Stimulated activated CD8-positive, alpha-beta memory T cell treated with anti-CD3 and anti-CD28 coated beads, Interleukin-12 subunit alpha, Interleukin-12 subunit beta, amount 100 ng/mL, for 24 hours (primary cell): ENCODE measurements at regions not wholly inside any gene's neighbourhood (a gene's known extent, or its start where the extent isn't known, plus 50 kb on each side); places are given as distances from the start of the nearest gene placed in this dataset.

Source experiments
- DNase-seq: peaks from one replicate; pipeline ENCODE4 v3.0.0-alpha.2; 2020; ENCODE audit errors: extremely low read depth

GRCh38 chr10:4691301-4691700 is 134.7 kb upstream of the AKR1E2 start:
- no peak for DNase-seq

DNA sequence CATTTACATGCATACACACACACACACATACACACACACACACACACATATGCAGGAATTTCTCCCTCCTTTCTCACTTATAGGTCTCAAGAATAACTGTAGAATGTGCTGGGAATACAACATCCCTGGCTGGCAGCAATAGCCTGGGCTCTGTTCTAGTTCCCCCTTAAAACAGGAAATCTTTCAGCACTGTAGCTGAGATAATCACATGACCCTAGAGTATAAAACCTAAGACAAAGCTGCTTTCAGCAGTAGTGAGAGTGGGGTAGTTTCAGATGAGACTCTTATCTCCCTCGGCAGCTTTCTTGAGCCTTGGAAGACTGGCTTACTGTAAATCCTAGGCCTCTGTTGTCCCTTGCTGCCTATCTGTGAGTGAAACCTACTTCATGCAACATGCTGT is 137.4 kb upstream of the AKR1E2 start:
- DNase-seq, result no peak

DNA sequence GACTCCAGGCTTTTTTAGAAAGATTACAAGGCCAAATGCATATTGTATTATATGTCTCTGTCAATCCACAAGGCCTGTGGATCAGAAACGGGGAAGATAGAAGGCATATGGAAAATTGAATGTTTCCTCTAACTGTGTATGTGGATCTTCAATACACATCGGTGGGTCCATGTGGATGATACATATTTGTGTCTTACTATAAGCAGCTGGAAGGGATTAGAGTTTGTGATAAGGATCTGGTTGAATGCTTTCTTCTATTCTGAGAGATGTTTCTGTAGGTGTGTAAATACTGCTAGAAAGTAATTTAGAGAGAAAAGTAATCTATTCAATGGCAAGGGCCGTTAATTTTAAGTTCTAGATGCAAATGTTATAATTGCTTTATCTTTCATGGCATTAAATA is 137.8 kb upstream of the AKR1E2 start:
- no peak for DNase-seq

DNA sequence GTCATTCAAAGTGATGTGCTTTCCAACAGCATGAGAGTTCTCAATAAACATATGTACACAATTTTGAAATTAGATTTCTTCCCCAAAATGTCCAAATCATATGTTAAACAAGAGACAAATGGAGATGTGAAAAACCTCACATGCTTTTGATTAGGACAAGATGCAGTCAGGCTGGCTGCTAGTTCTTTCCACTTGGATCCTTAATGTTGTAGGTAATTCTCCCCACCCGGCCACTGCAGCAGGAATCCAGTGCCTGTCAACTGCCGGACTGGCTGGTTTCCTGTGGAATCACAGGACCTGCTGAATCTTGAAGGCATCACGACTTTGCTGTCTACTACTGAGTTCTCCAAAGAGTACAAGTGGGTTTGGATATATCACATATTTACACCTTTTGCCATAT is 138.6 kb upstream of the AKR1E2 start:
- DNase-seq, result no peak

DNA sequence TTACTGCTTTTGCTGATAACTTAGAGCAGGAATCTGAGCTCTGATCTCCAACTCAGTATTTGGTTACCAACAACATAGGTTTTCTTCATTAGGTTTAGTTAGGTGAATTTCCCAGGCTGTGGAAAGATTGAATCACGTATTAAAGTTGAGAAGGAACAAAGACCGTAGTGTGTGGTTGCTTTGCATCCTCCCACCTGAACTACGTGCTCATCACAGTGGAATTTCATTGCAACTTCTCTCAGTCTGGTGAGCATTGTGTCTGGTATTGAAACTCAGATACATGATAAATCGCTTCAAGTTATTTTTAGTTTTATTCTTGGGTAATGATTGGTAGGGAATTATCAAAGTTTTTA is 139.4 kb upstream of the AKR1E2 start:
- no peak for DNase-seq

- no peak for DNase-seq
Measured at GRCh38 chr10:4685904-4686643, 139.9 kb upstream of the AKR1E2 start.

- no peak for DNase-seq
Measured at GRCh38 chr10:4685491-4685890, 140.5 kb upstream of the AKR1E2 start.

- no peak for DNase-seq
Measured at GRCh38 chr10:4684434-4684833, 141.6 kb upstream of the AKR1E2 start.

DNA sequence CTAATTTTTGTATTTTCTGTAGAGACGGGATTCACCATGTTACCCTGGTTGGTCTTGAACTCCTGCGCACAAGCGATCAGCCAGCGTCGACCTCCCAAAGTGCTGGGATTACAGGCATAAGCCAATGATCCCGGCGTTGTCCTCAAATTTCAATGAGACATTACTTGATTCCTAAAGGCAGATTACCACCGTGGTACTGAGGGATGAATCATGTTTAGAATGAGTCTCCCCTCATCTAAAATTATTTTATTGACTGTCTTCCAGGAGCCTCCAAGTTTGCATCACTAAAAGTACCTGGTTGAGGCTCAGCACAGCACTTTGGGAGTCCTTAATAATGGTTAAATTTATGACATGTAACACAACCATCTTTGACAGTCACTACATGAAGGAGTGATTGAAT is 142.2 kb upstream of the AKR1E2 start:
- no peak for DNase-seq

DNA sequence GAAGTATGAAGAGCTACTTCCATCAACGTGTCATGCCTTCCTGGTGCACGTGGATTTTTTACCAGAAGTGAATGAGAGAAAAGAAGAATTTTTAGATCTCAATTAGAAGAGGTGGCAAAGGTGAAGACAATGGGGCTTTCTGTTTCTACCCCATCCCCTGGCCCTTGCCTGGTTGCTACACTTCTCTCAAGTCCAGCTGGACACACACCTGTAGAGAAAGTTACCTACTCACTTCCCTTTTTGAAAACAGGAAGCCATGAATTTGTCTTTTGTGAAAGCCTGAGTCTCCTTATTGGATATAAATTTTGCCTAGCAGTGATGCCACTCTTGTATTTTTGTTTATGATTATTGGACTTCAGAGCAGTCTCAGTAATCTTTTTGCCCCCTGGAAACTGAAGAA is 142.9 kb upstream of the AKR1E2 start:
- DNase-seq, result no peak

- DNase-seq, result no peak
Measured at GRCh38 chr10:4678951-4679671, 146.9 kb upstream of the AKR1E2 start.

DNA sequence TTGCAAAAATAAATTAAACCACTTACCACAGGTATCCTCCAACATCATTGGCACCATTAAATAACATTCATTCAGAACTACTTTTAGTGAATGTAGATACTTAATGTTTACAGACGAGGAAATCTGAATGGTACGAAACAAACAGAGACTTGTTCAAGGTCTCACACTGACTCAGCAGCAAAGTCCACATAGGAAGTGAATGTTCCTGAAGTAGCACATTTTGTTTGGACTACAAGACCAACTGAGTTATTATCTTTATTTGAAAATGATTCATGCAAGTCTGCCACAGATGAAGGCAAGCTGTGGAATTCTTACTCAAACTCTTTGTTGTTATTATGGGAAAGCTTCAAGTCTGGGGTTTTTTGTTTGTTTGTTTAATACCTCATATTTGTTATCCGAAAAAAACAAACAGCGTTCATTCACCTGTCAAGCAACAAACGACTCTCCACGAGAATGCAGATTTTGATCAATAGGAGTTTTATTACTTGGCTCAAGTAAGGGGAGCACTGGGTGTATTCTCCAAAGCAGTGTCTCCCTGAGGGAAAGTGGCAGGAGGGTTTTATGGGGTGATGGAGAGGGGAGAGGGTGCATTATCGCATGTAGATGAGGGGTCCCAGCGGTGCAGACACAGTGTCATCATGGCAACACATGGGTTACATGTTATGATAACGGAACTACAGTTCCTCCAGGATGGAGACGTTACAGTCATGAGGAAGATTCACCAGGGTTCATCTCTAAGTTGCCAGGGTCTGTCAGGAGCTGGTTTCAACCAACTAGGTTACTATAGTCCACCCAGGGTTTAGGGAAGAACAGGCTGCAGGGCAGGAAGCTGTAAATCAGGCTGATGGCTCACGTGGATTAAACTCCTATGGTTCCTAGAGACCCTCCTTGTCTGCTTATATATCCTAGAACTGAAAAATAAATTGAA is 147.7 kb upstream of the AKR1E2 start:
- DNase-seq, result no peak

GRCh38 chr10:4677296-4678021 is 148.5 kb upstream of the AKR1E2 start:
- DNase-seq, result no peak

GRCh38 chr10:4676566-4676965 is 149.4 kb upstream of the AKR1E2 start:
- DNase-seq, result no peak

GRCh38 chr10:4675808-4676207 is 150.2 kb upstream of the AKR1E2 start:
- no peak for DNase-seq

GRCh38 chr10:4673279-4674040 is 152.5 kb upstream of the AKR1E2 start:
- DNase-seq, result no peak

- DNase-seq, result no peak
Measured at GRCh38 chr10:4672201-4672600, 153.8 kb upstream of the AKR1E2 start.

- no peak for DNase-seq
Measured at GRCh38 chr10:4671451-4672145, 154.4 kb upstream of the AKR1E2 start.

DNA sequence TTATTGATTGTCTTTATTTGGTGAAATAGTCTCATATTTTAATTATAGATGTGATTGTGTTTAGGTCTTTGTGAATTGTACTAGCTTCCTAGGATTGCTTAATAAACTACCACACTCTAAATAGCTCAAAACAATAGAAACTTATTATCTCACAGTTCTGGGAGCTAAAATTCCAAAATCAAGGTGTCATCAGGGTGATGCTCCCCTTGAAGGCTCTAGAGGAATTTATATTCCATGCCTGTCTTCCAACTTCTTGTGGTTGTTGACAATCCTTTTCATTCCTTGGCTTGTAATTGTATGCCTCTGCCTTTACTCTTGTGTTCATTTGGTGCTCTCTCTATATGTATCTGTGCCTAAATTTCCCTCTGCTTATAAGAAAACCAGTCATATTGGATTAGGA is 155.3 kb upstream of the AKR1E2 start:
- DNase-seq, result no peak

DNA sequence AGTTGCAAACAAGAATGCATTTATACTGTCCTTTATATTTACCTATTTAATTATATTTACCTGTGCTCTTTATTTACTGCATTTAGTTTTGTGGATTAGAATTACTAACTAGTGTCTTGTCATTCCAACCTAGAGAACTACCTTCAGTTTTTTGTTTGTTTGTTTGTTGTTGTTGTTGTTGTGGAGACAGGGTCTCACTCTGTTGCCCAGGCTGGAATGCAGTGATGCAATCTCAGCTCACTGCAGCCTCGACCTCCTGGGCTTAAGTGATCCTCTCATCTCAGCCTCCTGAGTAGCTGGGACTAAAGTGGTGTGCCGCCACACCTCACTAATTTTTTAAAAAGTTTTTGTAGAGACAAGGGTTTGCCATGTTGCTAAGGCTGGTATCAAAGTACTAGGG is 156.4 kb upstream of the AKR1E2 start:
- DNase-seq, result no peak
